ENCODE measurements at regions not wholly inside any gene's neighbourhood (a gene's known extent, or its start where the extent isn't known, plus 50 kb on each side); places are given as distances from the start of the nearest gene placed in this dataset.

DNA sequence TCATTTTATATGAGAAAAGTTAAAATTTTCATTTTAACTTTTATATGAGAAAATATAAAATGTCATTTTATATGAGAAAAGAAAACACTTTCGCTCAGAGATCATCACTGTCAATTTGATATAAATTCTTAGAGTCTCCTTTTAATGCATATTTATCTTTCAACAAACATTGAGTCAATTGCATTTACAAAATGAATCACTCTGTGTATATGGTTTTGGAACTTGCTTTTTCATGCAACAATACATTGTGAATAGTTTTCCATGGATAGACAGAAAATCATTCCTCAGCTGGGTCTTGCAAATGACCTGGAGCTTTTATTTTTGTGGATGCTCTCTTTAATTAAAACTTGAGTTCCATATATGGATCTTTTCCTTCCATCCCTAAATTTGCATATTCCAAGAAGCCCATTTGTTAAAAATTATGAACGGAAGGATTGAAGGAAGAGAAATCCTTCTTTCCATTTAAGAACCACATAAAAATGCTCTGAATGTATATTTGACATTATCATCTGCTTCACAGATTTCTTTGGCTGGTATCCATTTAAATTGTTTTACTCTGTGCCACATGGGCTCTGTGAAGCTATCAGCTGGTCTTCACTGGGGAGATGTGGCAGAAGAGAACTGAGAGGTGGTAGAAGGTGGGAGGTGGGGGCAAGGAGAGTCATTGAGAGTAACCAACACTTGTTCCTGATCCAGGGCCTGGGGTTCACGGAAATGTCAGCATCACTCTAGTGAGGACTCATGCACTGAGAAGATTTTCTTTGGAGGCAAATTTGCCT is 104.1 kb downstream of the QPCT start:
- TF ChIP-seq CTCF (IDR thresholded peaks at IDR 0.05) (no peak), POLR2A (IDR thresholded peaks at IDR 0.05) (no peak)
